ENCODE measurements at regions not wholly inside any gene's neighbourhood (a gene's known extent, or its start where the extent isn't known, plus 50 kb on each side); places are given as distances from the start of the nearest gene placed in this dataset.
"Not testable (repeated sequence)": the region's sequence is repeated elsewhere in the genome, so short reads cannot be mapped to it uniquely, and the experiment has no call there.

GRCh38 chr11:45754741-45755140 is 50.2 kb upstream of the SLC35C1 start:
- DNase-seq (ENCODE audit: low read depth) = no peak

GRCh38 chr11:45754261-45754709 is 50.7 kb upstream of the SLC35C1 start:
- DNase-seq (ENCODE audit: low read depth) = no peak

DNA sequence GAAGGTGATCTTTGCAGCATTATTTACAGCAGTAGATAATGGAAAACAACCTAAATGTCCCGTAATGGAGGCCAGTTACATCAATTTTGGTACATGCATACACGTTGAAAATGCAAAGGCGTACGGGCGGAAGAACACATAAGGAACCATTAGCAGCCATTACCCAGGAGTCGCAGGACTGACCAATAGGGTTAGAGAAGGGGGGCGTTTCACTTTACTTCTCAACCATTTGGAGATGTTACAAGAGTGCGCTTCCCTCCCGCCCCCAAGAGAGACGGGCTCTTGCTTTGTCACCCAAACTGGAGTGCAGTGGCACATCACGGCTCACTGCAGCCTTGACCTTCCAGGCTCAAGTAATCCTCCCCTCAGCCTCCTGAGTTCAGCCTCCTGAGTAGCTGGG is 52.8 kb upstream of the SLC35C1 start:
- no peak for DNase-seq (ENCODE audit: low read depth)

GRCh38 chr11:45751430-45751829 is 53.5 kb upstream of the SLC35C1 start:
- no peak for DNase-seq (ENCODE audit: low read depth)

GRCh38 chr11:45750439-45750838 is 54.5 kb upstream of the SLC35C1 start:
- DNase-seq (ENCODE audit: low read depth) = no peak

- DNase-seq (ENCODE audit: low read depth) = no peak
Measured at GRCh38 chr11:45748801-45749200, 56.1 kb upstream of the SLC35C1 start.

- DNase-seq (ENCODE audit: low read depth) = no peak
Measured at GRCh38 chr11:45745065-45745811, 59.7 kb upstream of the SLC35C1 start.

DNA sequence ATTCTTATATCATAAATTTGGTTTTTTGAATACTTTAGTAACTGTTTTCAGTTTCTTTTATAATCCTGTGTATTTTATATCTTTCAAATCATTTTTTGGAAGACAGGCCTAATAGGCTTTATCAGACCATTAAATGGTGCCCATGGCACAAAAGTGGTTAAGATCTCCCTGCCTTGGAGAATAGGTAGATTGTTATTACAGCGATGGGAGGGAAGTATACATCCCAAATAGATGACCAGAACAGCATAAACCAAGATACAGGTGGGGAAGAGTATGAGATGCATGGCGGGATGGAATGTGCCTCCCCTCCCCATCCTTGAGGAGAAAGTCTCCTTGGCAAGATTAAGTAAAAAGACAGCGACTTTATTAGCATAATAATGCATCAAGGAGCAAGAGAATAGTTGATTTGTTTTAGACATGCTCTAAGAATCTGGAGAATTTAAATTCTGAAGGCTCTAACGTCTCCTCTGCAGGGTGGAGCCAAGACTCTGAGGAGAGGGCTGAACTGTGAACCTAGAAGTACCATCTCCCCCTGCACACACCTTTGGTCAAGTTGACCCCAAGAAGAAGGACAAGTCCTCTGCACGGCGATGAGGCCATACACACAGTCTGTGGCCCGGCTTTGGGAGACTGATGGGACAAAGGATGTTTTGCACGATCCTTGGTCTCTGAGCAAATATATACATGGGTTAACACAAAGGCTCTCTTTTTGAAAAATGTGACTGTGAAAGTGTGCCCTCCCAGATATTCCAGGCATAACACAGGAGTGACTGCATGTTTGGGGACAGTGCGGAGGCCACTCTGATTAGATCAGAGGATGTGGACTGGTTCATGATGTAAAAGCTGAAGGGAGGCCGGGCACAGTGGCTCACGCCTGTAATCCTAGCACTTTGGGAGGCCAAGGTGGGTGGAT is 61.1 kb upstream of the SLC35C1 start:
- no peak for DNase-seq (ENCODE audit: low read depth)

- DNase-seq (ENCODE audit: low read depth) = no peak
Measured at GRCh38 chr11:45741582-45741981, 63.4 kb upstream of the SLC35C1 start.

DNA sequence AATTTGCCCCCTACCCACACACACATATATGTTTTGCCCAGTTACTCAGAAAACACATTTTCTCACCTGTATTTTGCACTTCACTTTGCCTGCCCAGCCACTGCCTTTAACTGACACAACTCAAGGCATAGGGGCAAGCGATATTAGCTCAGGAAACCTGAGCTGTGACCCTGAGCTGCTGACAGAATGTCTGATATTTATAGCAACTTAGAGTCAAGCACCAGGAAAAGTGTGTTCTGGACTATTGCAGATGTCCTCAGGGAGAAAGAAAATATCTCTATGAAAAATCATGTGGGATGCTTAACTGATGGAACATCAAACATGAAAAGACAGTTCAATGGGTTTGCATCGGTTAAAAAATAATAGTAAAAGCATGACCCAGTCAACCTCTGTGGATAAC is 63.9 kb upstream of the SLC35C1 start:
- DNase-seq (ENCODE audit: low read depth) = no peak

GRCh38 chr11:45739866-45740265 is 65.1 kb upstream of the SLC35C1 start:
- no peak for DNase-seq (ENCODE audit: low read depth)

DNA sequence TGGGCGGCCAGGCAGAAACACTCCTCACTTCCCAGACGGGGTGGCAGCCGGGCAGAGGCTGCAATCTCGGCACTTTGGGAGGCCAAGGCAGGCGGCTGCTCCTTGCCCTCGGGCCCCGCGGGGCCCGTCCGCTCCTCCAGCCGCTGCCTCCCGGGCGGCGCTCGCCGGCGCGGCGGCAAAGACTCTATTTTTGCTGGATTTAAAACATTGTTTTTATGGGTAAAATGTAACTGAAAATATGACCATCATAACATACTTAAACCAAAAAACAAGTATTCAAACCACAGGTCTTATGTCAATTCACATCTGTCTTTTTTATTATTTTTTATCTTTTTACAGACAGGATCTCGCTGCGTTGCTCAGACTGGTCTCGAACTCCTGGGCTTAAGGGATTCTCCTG is 65.9 kb upstream of the SLC35C1 start:
- not testable (repeated sequence) for DNase-seq (ENCODE audit: low read depth)

- not testable (repeated sequence) for DNase-seq (ENCODE audit: low read depth)
Measured at GRCh38 chr11:45738194-45738593, 66.8 kb upstream of the SLC35C1 start.

DNA sequence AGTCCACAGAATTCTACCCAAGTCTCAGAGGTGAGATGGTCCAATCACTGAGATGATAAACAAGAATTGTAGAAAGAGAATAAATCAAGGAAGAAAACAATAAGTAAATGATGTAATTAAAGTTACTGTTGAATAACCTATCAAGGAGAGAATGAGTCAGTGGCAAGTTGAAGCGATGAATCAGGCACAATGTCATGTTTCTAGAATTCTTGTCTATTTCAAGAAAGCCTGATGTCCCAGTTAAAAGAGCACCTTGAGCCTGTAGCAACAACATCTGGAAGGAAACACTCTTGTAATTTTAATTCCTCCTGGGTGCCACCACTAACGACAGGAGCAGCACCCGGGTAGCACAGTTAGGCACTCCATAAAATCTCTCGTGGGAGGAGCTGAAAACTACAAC is 67.9 kb upstream of the SLC35C1 start:
- peak; percentile 23 for DNase-seq (ENCODE audit: low read depth)

GRCh38 chr11:45736424-45736823 is 68.5 kb upstream of the SLC35C1 start:
- DNase-seq (ENCODE audit: low read depth) = no peak

DNA sequence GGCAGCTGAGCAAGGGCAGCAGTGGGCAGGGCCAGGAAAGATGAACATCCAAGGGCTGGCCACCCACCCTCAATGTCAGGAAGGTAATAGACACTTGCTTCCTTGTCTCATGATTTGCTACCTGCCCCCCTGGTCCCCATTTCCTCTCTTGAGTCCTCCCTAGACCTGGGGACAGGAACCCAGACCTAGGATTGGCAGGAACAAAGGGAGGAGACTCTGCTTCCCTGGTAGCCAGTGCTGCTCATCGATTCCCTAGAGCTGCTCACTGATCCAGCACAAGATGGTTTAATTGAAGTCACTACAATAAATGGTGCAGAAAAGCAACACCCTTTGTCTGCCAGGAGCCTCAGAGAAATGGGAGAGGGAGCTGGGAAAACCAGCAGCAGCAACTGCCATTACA is 67.8 kb upstream of the CHST1 start:
- no peak for DNase-seq (ENCODE audit: low read depth)

DNA sequence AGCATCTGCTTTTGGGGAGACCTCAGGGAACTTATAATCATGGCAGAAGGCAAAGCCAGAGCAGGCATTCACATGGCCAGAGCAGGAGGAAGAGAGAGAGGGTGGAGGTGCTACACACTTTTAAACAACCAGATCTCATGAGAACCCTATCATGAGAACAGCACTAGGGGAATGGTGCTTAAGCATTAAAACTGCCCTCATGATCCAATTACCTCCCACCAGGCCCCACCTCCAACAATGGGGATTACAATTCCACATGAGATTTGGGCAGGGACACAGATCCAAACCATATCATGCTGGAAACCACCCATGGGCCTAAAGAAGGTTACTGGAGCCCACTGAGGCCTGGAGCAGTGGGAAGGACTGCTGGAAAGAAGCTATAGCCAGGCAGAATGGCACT is 66.9 kb upstream of the CHST1 start:
- DNase-seq (ENCODE audit: low read depth) = no peak

- not testable (repeated sequence) for DNase-seq (ENCODE audit: low read depth)
Measured at GRCh38 chr11:45731171-45731570, 65.7 kb upstream of the CHST1 start.

DNA sequence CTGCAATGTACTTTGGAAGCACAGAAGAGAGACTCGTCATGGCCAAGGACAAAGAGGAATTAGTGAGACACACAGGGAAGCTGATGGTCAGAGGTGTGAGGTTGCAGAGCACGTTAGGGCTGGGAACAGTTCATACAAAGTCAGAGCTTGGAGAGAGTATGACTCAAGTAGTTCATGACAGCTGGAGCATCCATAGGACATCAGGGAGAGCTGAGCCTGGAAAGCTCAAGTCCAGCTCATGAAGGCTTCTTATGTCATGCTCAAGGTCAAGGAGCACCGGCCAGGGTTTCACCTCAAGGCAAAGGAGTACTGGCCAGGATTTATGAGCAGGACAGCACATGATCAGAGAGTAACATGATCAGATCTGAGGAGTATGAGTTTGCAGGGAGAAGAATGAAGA is 64.6 kb upstream of the CHST1 start:
- DNase-seq (ENCODE audit: low read depth) = no peak

GRCh38 chr11:45726493-45727054 is 61.2 kb upstream of the CHST1 start:
- DNase-seq (ENCODE audit: low read depth) = no peak

DNA sequence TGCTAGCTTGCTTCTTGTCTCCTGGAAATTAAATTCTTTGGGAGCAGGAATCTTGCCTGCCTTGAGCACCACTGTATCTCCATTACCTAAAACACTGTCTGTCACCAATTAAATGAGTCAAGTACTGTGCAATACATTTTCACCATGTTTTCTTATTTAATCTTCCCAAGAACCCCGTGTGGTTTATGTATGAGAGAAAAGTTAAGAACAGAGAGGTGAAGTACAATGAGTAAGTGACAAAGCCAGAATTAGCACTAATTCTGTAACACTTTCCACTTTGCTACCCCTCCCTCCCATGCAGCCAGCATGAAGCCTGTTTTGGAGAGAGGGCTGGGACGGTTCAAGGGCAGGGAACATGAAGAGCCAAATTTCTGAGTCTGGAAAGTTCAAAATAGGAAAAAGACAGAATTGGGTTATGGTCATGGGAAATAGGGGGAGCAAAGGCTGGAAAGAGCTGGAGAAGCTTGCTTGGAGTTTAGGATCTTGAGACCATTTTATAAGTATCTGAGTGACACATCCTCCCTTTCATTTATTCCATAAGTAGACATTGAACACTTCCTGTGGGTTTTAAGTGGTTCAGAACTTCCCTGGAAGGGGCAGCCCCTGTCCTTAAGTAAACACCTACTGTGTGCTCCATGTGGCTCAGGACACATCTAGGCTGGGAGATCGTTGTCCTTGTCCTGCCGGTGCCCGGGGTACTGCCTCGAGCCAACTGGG is 60.5 kb upstream of the CHST1 start:
- DNase-seq (ENCODE audit: low read depth) = no peak

GRCh38 chr11:45725121-45725520 is 59.7 kb upstream of the CHST1 start:
- DNase-seq (ENCODE audit: low read depth) = no peak
